HG03064 (cell line): ENCODE measurements at regions not wholly inside any gene's neighbourhood (a gene's known extent, or its start where the extent isn't known, plus 50 kb on each side); places are given as distances from the start of the nearest gene placed in this dataset.

Experiments used
- ATAC-seq: cut with Tn5 transposase; IDR thresholded peaks from one replicate; pipeline ENCODE4 v1.9.1; 2021; ENCODE audit warnings: low read depth; ENCODE audit not compliant: unreplicated experiment

DNA sequence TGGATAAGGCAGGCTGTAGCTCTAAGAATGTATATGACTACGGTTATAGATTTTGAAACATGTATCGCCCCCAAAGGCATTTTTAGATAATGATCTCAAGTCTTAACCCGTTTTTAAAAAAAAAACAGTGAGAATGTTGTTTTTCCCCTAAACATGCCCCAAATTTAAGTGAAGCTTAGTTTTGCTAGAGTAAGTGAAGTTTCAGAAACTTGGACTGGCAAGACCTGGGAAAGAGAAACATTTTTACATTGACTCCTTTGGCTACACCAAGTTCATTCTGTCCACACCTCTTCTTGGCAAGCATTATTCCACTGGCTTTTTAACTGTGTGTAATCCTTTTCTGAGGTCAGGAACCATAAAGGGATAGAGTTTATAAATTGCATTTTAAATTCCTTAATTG is 216.7 kb upstream of the CELF2 start:
- no peak for ATAC-seq

DNA sequence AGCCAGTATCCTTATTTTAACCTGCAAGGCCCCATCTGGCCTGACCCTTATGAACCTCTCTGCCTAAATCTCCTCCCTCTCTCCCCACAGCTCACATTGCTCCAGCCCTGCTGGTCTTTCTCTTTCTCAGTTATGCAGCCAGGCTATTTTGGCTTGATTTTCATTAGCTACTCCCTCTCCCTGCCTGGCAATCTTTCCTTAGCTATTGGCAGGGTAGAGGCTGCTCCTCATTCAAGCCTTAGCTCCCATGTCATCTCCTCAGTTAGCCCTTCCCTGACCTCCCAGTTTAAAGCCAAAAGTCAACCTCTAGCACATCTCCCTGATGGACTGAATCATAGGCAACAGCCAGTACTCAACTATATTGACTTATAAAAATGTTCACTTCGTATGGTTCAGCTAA is 214.4 kb upstream of the CELF2 start:
- ATAC-seq: no peak

DNA sequence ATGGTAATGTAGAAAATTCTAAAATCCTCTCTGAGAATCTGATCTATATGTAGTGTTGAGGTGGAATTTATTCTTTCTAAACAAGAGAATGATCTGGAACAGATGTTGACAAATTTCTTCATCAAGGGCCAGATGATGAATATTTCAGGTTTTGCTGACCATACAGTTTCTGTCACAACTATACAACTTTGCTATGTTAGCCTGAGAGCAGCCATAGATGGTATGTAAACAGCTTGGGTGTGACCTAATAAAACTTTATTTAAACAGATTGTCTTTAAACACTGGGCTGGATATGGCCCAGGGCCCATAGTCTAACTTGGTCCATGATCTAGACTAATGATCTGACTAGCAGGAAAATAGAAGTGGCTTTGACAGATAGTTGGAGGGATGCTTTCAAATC is 213.6 kb upstream of the CELF2 start:
- ATAC-seq: no peak

DNA sequence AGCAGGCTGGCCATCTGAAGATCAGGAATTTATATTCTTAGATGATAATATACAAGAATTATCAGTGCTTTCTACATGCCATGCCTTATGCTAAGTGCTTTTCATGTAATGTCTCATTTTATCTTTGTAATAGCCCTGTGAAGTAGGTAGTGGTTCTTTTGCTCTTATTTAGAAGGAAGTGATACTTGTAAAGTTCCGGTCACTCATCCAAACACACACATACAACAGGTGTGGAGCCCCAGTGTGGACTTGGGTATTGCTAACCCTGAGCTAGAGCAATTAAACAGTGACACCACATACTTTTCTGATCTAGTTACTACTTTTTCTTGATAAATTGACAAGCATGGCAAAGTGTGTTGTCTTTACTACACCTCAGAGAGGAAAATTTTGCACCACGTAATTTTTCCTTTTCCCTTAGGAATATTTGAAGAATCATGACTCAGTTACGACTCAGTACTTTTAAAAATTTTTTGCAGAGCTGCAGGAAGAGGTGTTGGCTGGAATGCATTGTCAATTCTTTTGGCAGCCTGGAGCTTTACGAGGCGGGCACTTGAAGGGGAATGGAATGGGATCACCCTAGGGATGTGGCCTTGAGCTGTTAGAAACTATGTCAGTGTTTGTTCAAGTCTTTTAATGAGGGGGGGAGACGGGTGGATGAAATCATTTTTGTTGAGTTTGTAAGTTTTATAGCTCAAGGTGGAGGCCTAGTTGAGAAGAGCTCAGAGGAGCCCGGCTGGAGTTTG is 212.5 kb upstream of the CELF2 start:
- no peak for ATAC-seq

DNA sequence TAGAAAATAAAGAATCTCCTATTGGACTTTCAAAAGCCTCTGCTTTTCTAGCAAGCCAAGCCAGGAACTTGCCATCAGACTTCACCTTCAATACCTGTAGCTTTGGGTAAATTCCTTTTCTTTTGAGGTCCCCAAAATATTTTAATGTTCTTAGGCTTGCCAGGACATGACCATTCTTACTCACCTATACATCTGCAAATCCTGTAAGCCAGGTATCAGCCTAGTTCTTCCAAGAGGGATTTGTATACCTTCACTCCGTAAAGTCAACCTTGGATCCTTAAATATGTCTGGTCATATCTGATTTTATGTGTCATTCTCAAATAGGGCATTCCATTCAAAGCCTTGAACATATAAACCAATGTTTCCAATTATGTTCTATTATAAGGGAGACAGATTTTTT is 210.6 kb upstream of the CELF2 start:
- no peak for ATAC-seq

DNA sequence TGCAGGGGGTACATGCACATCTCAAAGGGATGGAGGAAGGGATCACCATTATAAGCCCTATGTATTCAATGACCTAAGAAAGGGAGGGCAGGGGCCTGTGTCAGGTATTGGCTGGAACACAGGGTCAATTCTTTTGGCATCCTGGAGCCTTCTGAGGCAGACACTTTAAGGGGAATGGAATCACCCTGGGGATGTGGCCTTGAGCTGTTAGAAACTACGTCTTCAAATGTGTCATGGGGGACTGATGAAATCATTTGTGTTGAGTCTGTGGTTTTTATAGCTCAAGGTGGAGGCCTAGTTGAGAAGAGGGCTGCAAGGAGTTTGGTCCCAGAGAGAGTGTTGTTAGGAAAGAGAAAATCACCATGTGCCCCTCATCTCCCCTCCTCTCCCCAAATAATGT is 206.1 kb upstream of the CELF2 start:
- no peak for ATAC-seq

DNA sequence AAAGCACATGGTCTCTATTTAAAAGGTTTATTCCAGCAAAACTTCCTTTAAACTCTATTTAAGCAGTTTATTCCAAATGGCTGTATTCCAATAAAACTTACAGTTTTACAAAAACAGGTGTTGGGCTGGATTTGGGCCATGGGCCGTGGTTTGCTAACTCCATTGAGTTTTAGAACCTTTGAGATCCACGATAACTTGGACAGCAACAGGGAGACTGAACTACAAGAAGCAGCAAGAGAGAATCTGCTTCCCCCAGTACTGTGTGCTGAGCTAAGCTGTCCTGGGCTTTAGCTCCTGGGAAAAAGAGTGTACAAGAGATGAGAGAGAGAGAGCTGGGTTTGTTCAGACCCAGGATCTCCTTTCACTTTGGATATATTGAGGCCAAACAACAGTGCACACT is 204.0 kb upstream of the CELF2 start:
- no peak for ATAC-seq

DNA sequence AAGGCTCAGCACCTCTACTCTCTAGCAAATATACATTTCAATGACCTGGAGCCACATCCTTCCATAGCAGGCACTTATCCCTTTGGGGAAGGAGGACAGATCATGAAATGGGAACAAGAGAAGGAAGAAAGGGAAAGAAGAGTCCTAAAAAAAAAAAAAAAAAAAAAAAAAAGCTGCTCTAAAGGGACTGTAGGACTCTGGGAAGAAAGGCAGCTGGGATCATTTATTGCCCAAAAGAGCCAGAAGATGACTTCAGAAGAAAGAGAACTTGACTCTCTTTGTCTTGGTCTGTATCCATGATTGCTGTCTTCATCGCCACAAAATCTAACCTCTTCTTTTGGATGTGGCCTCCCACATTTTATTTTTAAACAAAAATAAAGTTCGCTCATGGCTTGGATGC is 203.6 kb upstream of the CELF2 start:
- ATAC-seq: no peak

DNA sequence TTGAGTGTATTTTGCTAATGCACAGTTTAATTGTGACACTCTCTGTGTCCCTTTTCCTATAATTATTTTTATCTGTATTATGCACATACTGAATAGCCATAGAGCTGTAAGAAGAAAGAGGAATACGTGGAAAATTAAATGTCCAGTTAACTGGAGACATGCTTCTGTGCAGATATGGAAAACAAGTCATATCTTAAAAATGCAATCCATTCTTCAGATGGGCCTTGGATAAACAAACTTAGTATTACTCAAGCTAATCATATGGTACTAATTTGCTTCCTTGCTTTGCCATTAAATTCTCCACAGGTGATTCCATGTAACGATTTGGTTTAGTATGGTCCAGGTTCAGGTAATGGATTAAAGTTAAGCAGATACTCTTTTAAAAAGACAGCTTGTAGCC is 201.2 kb upstream of the CELF2 start:
- no peak for ATAC-seq

DNA sequence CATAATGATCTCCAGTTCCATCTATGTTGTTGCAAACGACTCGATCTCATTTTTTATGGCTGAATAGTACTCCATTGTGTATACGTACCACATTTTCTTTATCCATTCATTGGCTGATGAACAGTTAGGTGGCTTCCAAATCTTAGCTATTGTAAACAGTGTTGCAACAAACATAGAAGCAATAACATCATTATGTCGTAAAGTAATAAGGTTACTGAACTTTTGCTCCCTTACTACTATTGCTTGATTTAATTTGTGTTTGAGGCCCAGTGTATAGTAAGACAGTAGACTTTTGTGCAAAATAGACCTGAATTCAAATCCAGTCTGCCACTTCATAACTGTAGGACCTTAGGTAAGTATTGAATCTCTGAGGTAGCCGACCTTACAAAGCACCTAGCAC is 200.1 kb upstream of the CELF2 start:
- ATAC-seq: no peak

DNA sequence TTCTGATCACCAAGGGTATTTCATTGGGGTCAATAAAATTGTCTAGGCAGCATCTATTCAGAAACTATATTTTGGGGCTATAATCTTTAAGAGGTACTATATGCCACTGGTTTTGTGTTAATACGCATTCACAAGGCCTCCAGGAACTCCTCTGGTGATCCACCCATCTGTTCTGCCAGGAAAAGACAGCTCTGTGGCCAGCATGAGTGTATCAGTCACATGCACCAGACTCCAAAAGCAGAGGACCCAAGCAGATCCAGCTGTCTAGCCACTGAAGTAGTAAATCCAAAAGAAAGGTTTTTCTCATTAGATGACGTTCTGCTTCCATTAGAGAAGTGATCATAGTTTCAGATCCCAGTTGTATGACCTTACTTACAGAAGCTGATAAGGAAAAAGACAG is 199.6 kb upstream of the CELF2 start:
- no peak for ATAC-seq

DNA sequence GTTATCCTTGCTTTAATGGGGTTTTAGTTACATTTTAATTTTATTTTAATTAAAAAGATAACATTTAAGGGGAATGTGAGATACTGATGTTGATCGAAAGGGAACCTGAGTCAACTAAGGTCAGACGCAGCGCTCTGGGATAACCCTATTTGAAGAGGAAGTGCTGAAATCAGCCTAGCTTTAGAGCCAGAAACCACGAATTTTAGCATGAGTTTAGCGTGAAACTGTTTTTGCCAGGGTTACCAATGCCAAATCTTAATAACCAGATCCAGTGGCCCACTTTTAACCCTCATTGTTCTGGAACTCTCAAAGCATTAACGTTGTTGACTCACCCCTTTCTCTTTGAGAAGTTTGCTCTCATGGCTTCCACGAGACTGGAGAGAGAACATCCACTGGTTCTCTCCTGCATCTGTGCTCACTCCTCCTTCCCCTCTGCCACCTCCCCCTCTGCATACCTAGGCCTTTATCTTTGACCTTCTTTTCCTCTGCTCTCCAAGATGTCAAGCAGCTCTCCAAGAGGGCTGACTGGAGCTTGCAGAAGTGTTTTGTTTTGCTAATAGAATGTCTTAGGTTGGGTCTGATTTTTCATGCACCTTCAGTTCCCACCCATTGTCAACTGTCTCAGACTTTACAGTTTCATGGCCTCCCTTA is 198.3 kb upstream of the CELF2 start:
- ATAC-seq: no peak

DNA sequence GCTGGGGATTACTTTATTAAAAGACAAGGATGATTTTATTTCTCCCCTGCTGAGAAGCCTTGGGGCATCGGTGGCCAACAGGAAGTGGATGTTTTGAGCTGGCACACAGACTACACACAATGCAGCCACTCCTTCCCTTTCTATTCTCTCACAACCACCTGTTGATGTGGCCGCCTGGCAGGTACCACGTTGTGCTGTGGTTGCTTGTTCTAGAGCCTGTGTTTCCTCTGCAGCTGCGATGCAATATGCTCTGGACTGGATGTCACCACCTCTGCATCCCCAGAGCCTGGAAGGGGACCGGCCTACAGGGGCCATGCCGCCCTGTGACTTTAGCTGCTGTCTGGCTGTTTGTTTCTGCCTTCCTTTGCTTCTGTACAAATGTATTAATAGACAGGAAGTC is 195.7 kb upstream of the CELF2 start:
- ATAC-seq: no peak

DNA sequence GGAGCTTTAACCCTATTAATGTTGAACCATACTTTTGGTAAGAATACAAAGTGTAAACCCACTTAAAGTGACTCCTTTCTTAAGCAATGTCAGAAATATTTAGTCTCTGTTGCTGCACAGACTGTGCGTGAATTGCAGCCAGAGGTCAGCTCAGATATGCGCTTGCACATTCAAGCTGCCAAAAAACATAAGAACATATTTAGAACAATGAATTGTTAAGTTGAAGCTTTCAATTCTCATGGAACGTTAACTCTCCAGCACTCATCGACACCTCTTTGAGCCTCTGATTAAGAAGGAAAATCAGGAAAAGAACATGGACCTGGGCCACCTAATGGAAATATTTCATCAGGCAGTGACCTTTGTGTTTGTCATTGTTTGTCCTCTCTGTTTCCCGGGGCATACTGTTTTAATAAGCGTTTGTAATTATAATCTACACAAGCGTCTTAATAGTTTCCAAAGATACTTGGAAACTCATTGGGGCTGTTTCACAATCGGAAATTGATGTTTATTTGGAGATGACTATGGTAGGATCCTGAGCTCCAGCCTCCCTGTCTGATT is 193.0 kb upstream of the CELF2 start:
- ATAC-seq: no peak

DNA sequence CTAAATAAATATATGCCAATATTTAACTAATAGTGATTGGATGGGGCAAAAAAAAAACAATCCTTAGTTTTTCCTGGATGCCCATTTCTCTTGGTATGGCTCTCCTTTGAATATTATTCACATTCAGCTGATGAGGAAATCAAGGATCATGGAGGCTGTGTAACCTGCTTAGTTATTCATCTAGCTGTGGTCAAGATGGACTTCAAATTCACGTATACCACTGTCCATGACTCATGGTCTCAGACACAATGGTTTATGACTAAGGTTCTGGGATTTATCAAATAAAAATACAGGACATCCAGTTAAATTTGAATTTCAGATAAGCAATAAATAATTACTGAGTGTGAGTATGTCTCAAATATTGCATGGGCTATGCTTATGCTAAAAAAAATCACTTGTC is 191.5 kb upstream of the CELF2 start:
- ATAC-seq: no peak

DNA sequence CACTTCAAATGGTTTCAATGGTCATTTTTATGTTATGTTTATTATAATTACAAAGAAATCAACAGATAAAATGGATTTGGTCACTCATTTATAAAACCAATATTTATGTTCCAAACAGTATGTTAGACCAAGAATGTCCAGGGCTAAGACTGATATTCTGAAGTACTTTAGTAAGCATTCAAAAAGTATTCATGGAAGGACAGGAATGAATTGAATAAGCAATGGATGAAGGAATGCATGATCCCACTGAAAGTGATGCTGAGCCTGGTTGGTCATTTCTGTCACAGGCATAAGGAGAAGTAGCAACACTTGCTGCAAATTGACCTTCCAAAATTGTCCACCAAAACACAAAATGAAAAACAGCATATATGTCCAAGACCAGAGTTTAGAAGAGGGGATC is 189.0 kb upstream of the CELF2 start:
- ATAC-seq: no peak

DNA sequence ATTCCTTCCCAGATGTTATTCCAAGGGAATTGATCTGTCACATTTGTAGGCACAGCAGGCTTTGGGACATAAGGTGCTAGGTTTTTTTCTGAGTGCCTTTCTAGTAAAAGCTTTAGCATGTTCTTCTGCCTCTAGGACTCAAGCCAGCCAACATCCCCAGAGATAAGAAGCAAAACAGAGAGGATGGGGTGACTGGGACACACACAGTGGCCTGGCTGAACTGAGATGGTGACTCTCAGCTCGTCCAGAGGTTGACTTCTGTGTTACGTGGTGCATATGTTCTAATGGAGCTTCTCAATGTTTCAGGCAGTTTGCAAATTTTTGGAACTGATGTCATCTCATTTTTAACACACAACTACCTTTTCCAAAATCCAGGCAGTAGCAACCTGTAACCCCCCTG is 188.1 kb upstream of the CELF2 start:
- ATAC-seq: no peak

DNA sequence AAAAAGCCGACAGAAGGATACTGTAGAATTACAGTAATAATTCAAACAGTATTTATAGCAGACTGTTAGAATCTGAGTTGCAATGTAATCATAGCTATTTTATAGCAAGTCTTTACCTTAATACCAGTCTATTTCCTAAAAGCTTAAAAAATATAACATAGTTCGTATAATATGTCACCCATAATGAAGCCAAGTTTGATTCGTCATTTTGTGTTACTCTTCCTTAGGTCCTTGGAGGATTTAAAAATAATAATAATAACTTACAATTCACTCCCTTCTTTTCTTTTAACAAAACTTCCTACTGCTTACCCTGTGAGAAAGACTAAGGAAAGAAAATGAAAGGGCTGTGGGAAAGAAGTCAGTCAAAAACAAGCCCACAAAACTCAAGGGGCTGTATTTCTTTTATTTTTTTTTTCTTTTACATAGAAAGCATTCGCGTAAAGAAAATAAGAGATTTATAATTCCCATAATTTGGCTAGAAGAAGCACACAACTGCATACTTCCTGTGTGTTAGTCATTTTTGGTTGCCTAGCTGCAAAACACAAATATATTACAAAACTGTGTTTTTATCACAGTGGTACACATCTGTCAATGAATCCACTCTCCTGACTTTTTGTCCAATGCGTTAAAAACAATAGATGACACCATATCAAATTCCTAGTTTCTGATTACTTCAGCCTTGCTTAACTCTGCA is 187.2 kb upstream of the CELF2 start:
- ATAC-seq: no peak

DNA sequence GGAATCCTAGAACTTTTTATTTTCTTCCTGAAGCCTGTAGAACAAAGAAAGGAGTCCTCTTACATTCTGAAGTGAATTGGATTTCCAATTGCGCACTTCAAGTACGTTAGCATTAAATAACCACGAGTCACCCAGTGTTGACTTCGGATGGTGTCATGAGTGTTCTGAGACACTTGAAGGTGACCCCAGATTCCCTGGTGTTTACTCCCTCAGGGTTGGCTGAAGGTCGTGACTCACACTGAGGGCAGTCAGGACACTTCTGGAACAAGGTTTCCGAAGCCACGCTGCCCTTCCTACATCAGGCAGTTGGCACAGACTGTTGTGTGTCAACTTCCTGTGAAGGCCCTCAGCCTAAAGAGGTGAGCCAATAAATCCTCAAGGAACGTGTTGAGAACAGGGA is 186.6 kb upstream of the CELF2 start:
- ATAC-seq: no peak

DNA sequence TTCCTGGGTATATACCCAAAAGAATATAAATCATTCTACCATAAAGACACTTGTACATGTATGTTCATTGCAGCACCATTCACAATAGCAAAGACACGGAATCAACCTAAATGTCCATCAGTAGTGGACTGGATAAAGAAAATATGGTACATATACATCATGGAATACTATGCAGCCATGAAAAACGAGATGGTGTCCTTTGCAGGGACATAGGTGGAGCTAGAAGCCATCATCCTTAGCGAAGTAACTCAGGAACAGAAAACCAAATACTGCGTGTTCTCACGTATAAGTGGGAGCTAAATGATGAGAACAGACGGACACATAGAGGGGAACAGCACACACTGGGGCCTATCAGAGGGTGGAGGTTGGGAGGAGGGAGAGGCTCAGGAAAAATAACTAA is 183.7 kb upstream of the CELF2 start:
- ATAC-seq: no peak

DNA sequence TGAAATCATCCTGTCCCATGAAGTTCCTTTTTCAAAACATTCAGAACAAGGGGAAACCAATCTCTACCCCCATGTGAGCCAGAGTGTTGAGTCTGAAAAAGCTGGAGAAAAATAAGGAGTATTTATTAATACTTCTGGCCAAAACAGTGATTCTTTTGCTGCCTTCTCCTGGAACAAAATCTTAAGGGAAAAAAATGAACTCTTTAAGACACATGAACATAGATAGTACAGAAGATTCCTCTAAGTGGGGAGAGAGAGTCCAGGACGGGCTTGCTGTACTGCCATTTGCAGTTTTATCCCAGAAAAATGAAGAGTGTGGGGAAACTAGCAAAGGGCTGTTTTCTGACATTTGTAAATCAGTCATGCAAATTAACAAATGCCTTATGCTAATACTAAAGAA is 173.4 kb upstream of the CELF2 start:
- no peak for ATAC-seq

DNA sequence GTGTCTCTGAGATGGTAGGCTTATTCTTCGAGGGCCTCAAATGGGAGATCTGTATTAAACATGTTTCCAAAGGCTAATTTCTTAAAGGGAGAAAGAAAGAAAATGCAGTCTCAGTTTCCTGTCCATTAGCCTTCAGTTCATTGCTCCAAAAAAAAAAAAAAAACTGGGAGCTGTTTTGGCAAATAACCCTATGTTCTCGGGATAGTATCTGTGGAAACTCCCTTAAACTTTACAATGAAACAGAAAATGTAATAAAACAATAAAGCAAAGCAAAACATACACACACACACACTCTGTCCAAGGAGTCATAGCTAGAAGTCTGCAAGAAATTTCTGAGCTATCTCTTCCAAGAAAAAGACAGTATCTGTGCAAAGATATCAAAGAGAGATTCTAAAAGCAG is 172.5 kb upstream of the CELF2 start:
- no peak for ATAC-seq
